Cardiac muscle cell (in vitro differentiated cells and primary cell): ENCODE measurements at regions not wholly inside any gene's neighbourhood (a gene's known extent, or its start where the extent isn't known, plus 50 kb on each side); places are given as distances from the start of the nearest gene placed in this dataset.

Experiments used
- DNase-seq, 2 donors: peaks; one replicate each; pipeline versions ENCODE4 v3.0.0 to v3.0.0-alpha.2; 2010 to 2017; ENCODE audit warnings: low read depth in 1 of 2, low spot score in 1 of 2
- H3K27ac ChIP-seq: fragments of 200-600 bp; sonication (generic); 2 replicates; pipeline ENCODE4 v1.5.1; 2016
- H3K27me3 ChIP-seq: fragments of 200-600 bp; sonication (generic); 2 replicates; pipeline ENCODE4 v1.6.0; 2016; ENCODE audit warnings: control low read depth
- H3K36me3 ChIP-seq: fragments of 200-600 bp; sonication (generic); 2 replicates; pipeline ENCODE4 v1.5.1; 2016; ENCODE audit warnings: control low read depth
- H3K4me1 ChIP-seq: fragments of 200-600 bp; sonication (generic); 2 replicates; pipeline ENCODE4 v1.8.1; 2017; ENCODE audit warnings: low read depth, mild to moderate bottlenecking, mixed run types
- H3K4me3 ChIP-seq: fragments of 200-600 bp; sonication (generic); 2 replicates; pipeline ENCODE4 v1.5.1; 2016; ENCODE audit warnings: mild to moderate bottlenecking
- H3K9me3 ChIP-seq: fragments of 200-600 bp; sonication (generic); 2 replicates; pipeline ENCODE4 v1.5.1; 2017; ENCODE audit warnings: low read depth, mild to moderate bottlenecking, control low read depth
- TF ChIP-seq, protein P1 (sequence below): IDR thresholded peaks from 2 replicates; pipeline ENCODE4 v1.5.1; 2012; ENCODE audit warnings: low read depth, mild to moderate bottlenecking, low read length

DNA sequence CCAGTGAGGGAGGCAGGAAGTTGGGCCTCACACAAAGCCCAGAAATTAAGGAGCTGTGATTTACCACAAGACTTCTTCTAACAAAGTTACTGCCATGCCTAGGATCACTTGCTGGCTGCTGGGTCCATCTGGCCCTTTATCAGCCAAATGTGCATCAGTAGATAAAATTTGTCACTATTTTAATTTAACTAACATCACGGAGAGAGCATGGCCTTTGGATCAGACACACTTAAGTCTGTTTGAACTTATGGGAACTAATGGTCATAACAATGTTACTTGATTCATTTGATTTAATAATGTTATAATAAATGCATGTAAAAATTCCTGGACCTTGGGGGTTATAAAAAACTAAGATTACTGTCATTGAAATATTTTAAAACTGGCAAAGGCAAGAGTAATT, 67.2 kb upstream of the CCDC190 start:
- no peak overlapping the region for H3K27ac ChIP-seq
- no peak overlapping the region for H3K4me3 ChIP-seq
- H3K27me3 ChIP-seq, result no peaks in the 10 kb centered on the region
- no peaks in the 10 kb centered on the region for H3K36me3 ChIP-seq
- no peaks in the 10 kb centered on the region for H3K9me3 ChIP-seq
- peaks cover 11% of the 10 kb centered on the region for H3K4me1 ChIP-seq
- no peak for DNase-seq
- TF ChIP-seq, protein P1, sequence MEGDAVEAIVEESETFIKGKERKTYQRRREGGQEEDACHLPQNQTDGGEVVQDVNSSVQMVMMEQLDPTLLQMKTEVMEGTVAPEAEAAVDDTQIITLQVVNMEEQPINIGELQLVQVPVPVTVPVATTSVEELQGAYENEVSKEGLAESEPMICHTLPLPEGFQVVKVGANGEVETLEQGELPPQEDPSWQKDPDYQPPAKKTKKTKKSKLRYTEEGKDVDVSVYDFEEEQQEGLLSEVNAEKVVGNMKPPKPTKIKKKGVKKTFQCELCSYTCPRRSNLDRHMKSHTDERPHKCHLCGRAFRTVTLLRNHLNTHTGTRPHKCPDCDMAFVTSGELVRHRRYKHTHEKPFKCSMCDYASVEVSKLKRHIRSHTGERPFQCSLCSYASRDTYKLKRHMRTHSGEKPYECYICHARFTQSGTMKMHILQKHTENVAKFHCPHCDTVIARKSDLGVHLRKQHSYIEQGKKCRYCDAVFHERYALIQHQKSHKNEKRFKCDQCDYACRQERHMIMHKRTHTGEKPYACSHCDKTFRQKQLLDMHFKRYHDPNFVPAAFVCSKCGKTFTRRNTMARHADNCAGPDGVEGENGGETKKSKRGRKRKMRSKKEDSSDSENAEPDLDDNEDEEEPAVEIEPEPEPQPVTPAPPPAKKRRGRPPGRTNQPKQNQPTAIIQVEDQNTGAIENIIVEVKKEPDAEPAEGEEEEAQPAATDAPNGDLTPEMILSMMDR, result no peak

DNA sequence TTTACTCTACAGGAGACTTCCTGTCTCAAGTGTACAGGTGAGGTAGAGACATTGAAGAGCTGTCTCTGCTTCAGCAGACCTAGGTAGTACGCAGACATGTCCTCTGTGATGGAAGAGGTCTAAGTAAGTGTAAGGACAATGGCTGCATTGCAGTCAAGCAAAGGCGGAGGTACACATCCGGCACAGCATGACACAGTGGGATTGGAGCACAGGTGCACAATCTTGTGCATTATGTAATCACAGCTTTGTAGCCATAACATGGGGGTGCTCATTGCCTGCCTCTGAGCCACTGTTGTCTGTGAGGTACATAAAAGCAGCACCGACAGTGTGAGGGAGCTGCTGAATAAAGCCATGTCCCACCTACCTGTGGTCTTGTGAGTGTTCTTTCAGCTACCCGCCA, 66.4 kb upstream of the CCDC190 start:
- H3K4me1 ChIP-seq, result peaks cover 11% of the 10 kb centered on the region
- TF ChIP-seq, protein P1, result no peak
- DNase-seq, result no peak
- H3K9me3 ChIP-seq, result no peaks in the 10 kb centered on the region
- H3K36me3 ChIP-seq, result no peaks in the 10 kb centered on the region
- no peaks in the 10 kb centered on the region for H3K27me3 ChIP-seq
- no peak overlapping the region for H3K27ac ChIP-seq
- H3K4me3 ChIP-seq, result no peak overlapping the region

DNA sequence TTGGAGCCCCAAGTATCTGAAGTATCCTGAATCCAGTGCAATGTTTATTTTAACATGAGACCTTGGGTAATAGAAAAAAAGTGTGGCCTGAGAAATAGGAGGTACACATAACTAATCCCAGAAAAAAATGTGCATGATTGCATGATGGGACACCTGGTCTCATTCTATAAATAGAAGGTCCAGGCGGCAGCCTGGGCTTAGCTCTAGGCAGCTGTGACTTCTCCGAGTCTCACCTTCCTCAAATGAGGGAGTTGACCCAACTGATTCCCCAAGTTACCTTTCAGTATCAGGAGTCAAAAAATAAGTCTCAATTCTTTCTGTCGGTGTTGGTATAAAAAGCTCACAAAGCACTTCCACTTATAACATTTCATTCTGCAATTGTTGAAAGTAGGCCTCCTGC, 65.9 kb upstream of the CCDC190 start:
- Histone ChIP-seq H3K27me3 (no peaks in the 10 kb centered on the region), H3K4me3 (no peak overlapping the region), H3K27ac (no peak overlapping the region), H3K36me3 (no peaks in the 10 kb centered on the region), H3K9me3 (no peaks in the 10 kb centered on the region), H3K4me1 (peaks cover 11% of the 10 kb centered on the region)
- TF ChIP-seq, protein P1, result no peak
- DNase-seq, result no peak

DNA sequence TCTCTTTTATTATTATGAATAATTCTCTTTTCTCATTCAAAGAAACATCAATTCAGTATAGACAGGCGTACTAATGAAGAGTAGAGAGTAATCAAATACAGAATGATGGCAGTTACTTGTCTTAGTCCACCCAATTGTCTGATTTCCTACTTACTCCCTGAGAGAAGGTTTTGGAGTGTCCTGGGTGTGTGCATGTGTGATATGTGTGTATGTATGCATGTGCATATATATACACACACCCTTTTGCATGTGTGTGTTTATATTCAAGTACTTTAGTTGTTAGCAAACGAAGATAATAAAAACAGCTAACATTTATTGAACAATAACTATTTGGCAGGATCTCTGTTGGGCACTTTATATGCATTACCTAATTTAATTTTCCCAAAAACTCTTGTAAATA, 63.2 kb upstream of the CCDC190 start:
- Histone ChIP-seq H3K9me3 (no peaks in the 10 kb centered on the region), H3K4me3 (no peak overlapping the region), H3K36me3 (no peaks in the 10 kb centered on the region), H3K4me1 (no peaks in the 10 kb centered on the region), H3K27ac (no peak overlapping the region), H3K27me3 (no peaks in the 10 kb centered on the region)
- TF ChIP-seq, protein P1, result no peak
- no peak for DNase-seq

DNA sequence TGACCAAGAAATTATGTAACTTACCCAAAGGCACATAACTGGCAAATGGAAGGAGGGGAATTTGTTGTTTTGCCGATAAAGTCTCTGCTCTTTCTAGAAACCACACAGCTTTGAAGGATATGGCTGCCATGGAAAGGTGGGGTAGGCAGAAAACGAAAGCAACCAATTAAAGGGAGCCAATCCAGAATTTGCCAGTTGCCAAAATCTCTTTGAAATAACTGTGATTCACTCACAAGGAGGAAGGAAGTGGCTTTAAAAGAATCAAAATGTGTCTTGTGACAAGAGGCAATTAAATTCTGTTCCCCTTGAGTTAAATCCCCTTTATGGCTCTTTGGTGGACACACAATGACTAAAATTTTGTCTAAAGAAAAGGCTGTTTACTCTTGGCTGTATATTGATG, 61.2 kb upstream of the CCDC190 start:
- Histone ChIP-seq H3K36me3 (no peaks in the 10 kb centered on the region), H3K27me3 (no peaks in the 10 kb centered on the region), H3K27ac (no peak overlapping the region), H3K9me3 (no peaks in the 10 kb centered on the region), H3K4me1 (no peaks in the 10 kb centered on the region), H3K4me3 (no peak overlapping the region)
- TF ChIP-seq, protein P1, result no peak
- no peak for DNase-seq

DNA sequence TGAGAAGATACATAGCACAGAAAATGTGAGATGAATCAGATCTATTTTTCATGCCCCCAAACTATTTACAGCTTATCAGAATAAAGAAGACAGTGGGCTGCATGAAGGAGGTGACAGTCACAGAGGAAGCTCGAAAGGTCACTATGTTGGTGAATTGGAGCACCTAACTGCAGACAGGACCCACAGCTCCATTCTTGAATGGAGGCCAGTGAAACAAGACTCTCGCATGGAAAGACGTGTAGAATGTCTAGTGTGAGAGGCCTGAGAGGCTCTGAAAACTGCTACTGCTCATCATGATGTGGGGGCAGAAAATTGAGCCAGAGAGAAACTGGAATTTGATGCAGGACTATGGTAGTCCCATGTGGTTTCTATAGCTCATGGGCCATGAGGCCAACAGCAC, 60.3 kb upstream of the CCDC190 start:
- no peak overlapping the region for H3K27ac ChIP-seq
- H3K27me3 ChIP-seq, result no peaks in the 10 kb centered on the region
- H3K9me3 ChIP-seq, result no peaks in the 10 kb centered on the region
- DNase-seq, result no peak
- H3K4me3 ChIP-seq, result no peak overlapping the region
- H3K4me1 ChIP-seq, result no peaks in the 10 kb centered on the region
- TF ChIP-seq, protein P1, result no peak
- H3K36me3 ChIP-seq, result no peaks in the 10 kb centered on the region
